ENCODE measurements at regions not wholly inside any gene's neighbourhood (a gene's known extent, or its start where the extent isn't known, plus 50 kb on each side); places are given as distances from the start of the nearest gene placed in this dataset.

GRCh38 chr15:35874260-35874905, 328.4 kb upstream of the DPH6 start:
- TF ChIP-seq CTCF (IDR thresholded peaks at IDR 0.05), result no peak
- no peak for TF ChIP-seq POLR2A (IDR thresholded peaks at IDR 0.05)
